K562 (cell line): ENCODE measurements at regions not wholly inside any gene's neighbourhood (a gene's known extent, or its start where the extent isn't known, plus 50 kb on each side); places are given as distances from the start of the nearest gene placed in this dataset.
A peak's percentile ranks its signal among the peaks of the same experiment; 100 is the strongest.

Experiments
- ATAC-seq: fragments of 200-7000 bp; cut with Tn5 transposase; 3 replicates; pipeline ENCODE4 v1.9.1; 2020; ENCODE audit warnings: moderate library complexity
- BruUV-seq: library from RNA; stranded (reverse); fragments of 400-500 nt; replicated peaks from 2 replicates; lab custom pipeline; 2021; lab: Mats Ljungman, UMichigan
- CTCF ChIA-PET: fragments of 300-600 bp; formaldehyde crosslinking; extraction: SDS; loops from one replicate; lab custom pipeline; 2021; ENCODE audit warnings: low intra/inter-chr PET ratio; lab: Yijun Ruan, JAX
- POLR2A ChIA-PET: fragments of 300-600, 350-650 bp; sonication (Branson Sonifier 250); formaldehyde crosslinking; extraction: SDS; loops from one replicate; lab custom pipeline; 2021; ENCODE audit warnings: antibody characterized with exemption, inconsistent platforms; lab: Yijun Ruan, JAX
- DNase-seq, 4 experiments: peaks; one replicate each; pipeline versions ENCODE4 v3.0.0 to v3.0.0-alpha.2; 2011 to 2018; ENCODE audit warnings: low spot score in 3 of 4, mixed read lengths in 3 of 4; ENCODE audit errors: extremely low read depth in 1 of 4
- FAIRE-seq: peaks from 2 replicates; lab custom pipeline; 2011; peaks lifted over from hg19 to GRCh38; lab: Jason Lieb, UNC
- H2AFZ ChIP-seq: 2 replicates; pipeline ENCODE4 v1.6.0; 2011; ENCODE audit warnings: low read depth, low read length, control low read depth, inconsistent platforms
- H3K27ac ChIP-seq: fragments of 200-600 bp; 3 replicates; pipeline ENCODE4 v1.8.0; 2011; ENCODE audit warnings: low read depth, mild to moderate bottlenecking, control low read depth, inconsistent platforms, low read length, moderate library complexity, mixed read lengths; ENCODE audit errors: extremely low read depth
- H3K27me3 ChIP-seq, 2 experiments: fragments of 300-600 bp in 1 of 2; 2 replicates in 1 of 2; 3 replicates in 1 of 2; pipeline versions ENCODE4 v1.6.0 to v1.8.0; 2011; ENCODE audit warnings: inconsistent platforms in 2 of 2, low read length in 2 of 2, mild to moderate bottlenecking in 1 of 2, mixed read lengths in 1 of 2, moderate library complexity in 1 of 2; ENCODE audit not compliant: control insufficient read depth in 2 of 2, insufficient read depth in 2 of 2
- H3K36me3 ChIP-seq: fragments of 300-600 bp; 3 replicates; pipeline ENCODE4 v1.8.0; 2011; ENCODE audit warnings: mild to moderate bottlenecking, low read length, inconsistent platforms; ENCODE audit not compliant: control insufficient read depth, insufficient read depth
- H3K4me1 ChIP-seq, 2 experiments: fragments of 200-600 bp in 1 of 2; replicated peaks in 1 of 2; 2 replicates in 1 of 2; 3 replicates in 1 of 2; pipeline versions ENCODE4 v1.5.1 to v1.8.0; 2011; ENCODE audit warnings: inconsistent platforms in 2 of 2, low read length in 2 of 2, mild to moderate bottlenecking in 1 of 2, mixed read lengths in 1 of 2, moderate library complexity in 1 of 2; ENCODE audit not compliant: control insufficient read depth in 2 of 2, insufficient read depth in 2 of 2
- H3K4me2 ChIP-seq: 2 replicates; pipeline ENCODE4 v1.6.1; 2011; ENCODE audit warnings: low read length, control low read depth, inconsistent platforms, mixed read lengths; ENCODE audit not compliant: insufficient read depth
- H3K4me3 ChIP-seq: fragments of 200-600 bp; sonication (generic), shearing (Covaris generic); 2 replicates; pipeline ENCODE4 v1.5.1; 2016; ENCODE audit warnings: control low read depth, inconsistent platforms
- H3K79me2 ChIP-seq: fragments of 200-600 bp; 3 replicates; pipeline ENCODE4 v1.8.0; 2011; ENCODE audit warnings: low read length, inconsistent platforms; ENCODE audit not compliant: control insufficient read depth, insufficient read depth
- H3K9ac ChIP-seq, 2 experiments: 2 replicates each; pipeline versions ENCODE4 v1.6.0 to v1.6.1; 2011; ENCODE audit warnings: low read depth in 2 of 2, low read length in 2 of 2, control low read depth in 1 of 2, inconsistent platforms in 1 of 2, mild to moderate bottlenecking in 1 of 2, mixed read lengths in 1 of 2; ENCODE audit not compliant: insufficient read depth in 1 of 2
- H3K9me1 ChIP-seq: one replicate; pipeline ENCODE4 v1.6.0; 2011; ENCODE audit warnings: inconsistent platforms, mild to moderate bottlenecking, low read length, moderate library complexity; ENCODE audit not compliant: control insufficient read depth, insufficient read depth
- H3K9me3 ChIP-seq: replicated peaks from 2 replicates; pipeline ENCODE4 v1.5.1; 2011; ENCODE audit warnings: low read depth, low read length, inconsistent platforms; ENCODE audit not compliant: control insufficient read depth, insufficient read depth
- H4K20me1 ChIP-seq: replicated peaks from 2 replicates; pipeline ENCODE4 v1.6.1; 2011; ENCODE audit warnings: low read length, inconsistent platforms, mixed read lengths; ENCODE audit not compliant: control insufficient read depth, insufficient read depth
- ARID1B ChIP-seq: fragments of 450-650 bp; IDR thresholded peaks from 2 replicates; pipeline ENCODE4 v1.6.1; 2016; ENCODE audit warnings: antibody characterized with exemption, mild to moderate bottlenecking, inconsistent platforms
- CBFA2T2 ChIP-seq: fragments of 450-650 bp; conservative IDR thresholded peaks from 2 replicates; pipeline ENCODE4 v1.6.1; 2017; ENCODE audit warnings: mild to moderate bottlenecking
- CC2D1A ChIP-seq: fragments of 450-650 bp; IDR thresholded peaks from 2 replicates; pipeline ENCODE4 v1.6.1; 2017; ENCODE audit warnings: mild to moderate bottlenecking
- ETV1 ChIP-seq: fragments of 450-650 bp; conservative IDR thresholded peaks from 2 replicates; pipeline ENCODE4 v1.6.1; 2016; ENCODE audit warnings: missing genetic modification characterization, control low read depth, low read depth, missing compliant biosample characterization
- FOXK1 ChIP-seq: sonication (generic); formaldehyde crosslinking; IDR thresholded peaks from 2 replicates; pipeline ENCODE4 v1.8.0; 2022; ENCODE audit warnings: missing genetic modification reagents, mild to moderate bottlenecking, borderline replicate concordance
- KDM1A ChIP-seq, 2 experiments: fragments of 450-650 bp; IDR thresholded peaks; 2 replicates each; pipeline ENCODE4 v1.6.1; 2016; ENCODE audit warnings: mild to moderate bottlenecking in 2 of 2
- KLF6 ChIP-seq: fragments of 250-450 bp; sonication (Bioruptor Pico); IDR thresholded peaks from 2 replicates; pipeline ENCODE4 v1.4.0; 2020; ENCODE audit warnings: mild to moderate bottlenecking, moderate library complexity, borderline replicate concordance
- MEIS2 ChIP-seq: fragments of 450-650 bp; IDR thresholded peaks from 2 replicates; pipeline ENCODE4 v1.6.1; 2014; ENCODE audit warnings: mild to moderate bottlenecking; ENCODE audit not compliant: partially characterized antibody
- RBM15 ChIP-seq: fragments of 200-400 bp; formaldehyde crosslinking; IDR thresholded peaks from 2 replicates; pipeline ENCODE4 v1.6.1; 2018; ENCODE audit warnings: mild to moderate bottlenecking, low read length, moderate library complexity; ENCODE audit not compliant: insufficient read depth
- RFX1 ChIP-seq: fragments of 450-650 bp; IDR thresholded peaks from 2 replicates; pipeline ENCODE4 v1.6.1; 2016; ENCODE audit warnings: mild to moderate bottlenecking, moderate library complexity
- SAFB ChIP-seq: fragments of 200-400 bp; formaldehyde crosslinking; IDR thresholded peaks from 2 replicates; pipeline ENCODE4 v1.6.1; 2017; ENCODE audit warnings: low read depth, low read length, borderline replicate concordance
- ZBTB1 ChIP-seq: sonication (generic); formaldehyde crosslinking; IDR thresholded peaks from 2 replicates; pipeline ENCODE4 v1.8.1; 2023; ENCODE audit warnings: missing genetic modification reagents, low read depth, mild to moderate bottlenecking, borderline replicate concordance
- ZBTB8A ChIP-seq: fragments of 450-650 bp; IDR thresholded peaks from 2 replicates; pipeline ENCODE4 v1.6.1; 2018; ENCODE audit warnings: mild to moderate bottlenecking, moderate library complexity; ENCODE audit not compliant: partially characterized antibody
- ZNF551 ChIP-seq: fragments of 250-450 bp; sonication (Bioruptor Pico); IDR thresholded peaks from 2 replicates; pipeline ENCODE4 v1.5.0; 2021; ENCODE audit warnings: mild to moderate bottlenecking, moderate library complexity
- ZNF717 ChIP-seq: fragments of 250-450 bp; sonication (Bioruptor Pico); IDR thresholded peaks from 2 replicates; pipeline ENCODE4 v1.5.0; 2021
- ZSCAN29 ChIP-seq: fragments of 450-650 bp; IDR thresholded peaks from 2 replicates; pipeline ENCODE4 v1.6.1; 2017
- WGBS: fragments of 100-300 bp; shearing (Covaris generic); methylation state at CpG from one replicate; pipeline ENCODE4 v1.1.6; 2016; ENCODE audit warnings: low coverage, mixed read lengths; ENCODE audit not compliant: insufficient coverage; ENCODE audit errors: missing lambda C conversion rate; 5-methylcytosine and 5-hydroxymethylcytosine counted together
- in situ Hi-C: fragments of 300-500 bp; cut with MboI; formaldehyde crosslinking; loops from 4 replicates; pipeline ENCODE4 v1.15.0; 2018; ENCODE audit warnings: inconsistent platforms, mixed read lengths
- intact Hi-C: fragments of 100-400 bp; cut with micrococcal nuclease; formaldehyde crosslinking; loops from 2 replicates; pipeline ENCODE4 v1.14.2; 2022
- TF ChIP-seq, protein P1 (sequence below): fragments of 450-650 bp; formaldehyde crosslinking; IDR thresholded peaks from 2 replicates; pipeline ENCODE4 v1.4.0; 2020; ENCODE audit warnings: mild to moderate bottlenecking, mixed read lengths
- TF ChIP-seq, protein P2 (sequence below), 2 experiments: fragments of 450-650 bp; conservative IDR thresholded peaks; 2 replicates each; pipeline ENCODE4 v1.6.1; 2017; ENCODE audit warnings: mild to moderate bottlenecking in 2 of 2, moderate library complexity in 2 of 2
- TF ChIP-seq, protein P3 (sequence below): sonication (generic); formaldehyde crosslinking; IDR thresholded peaks from 2 replicates; pipeline ENCODE4 v1.8.1; 2023; ENCODE audit warnings: mild to moderate bottlenecking, missing genetic modification reagents

DNA sequence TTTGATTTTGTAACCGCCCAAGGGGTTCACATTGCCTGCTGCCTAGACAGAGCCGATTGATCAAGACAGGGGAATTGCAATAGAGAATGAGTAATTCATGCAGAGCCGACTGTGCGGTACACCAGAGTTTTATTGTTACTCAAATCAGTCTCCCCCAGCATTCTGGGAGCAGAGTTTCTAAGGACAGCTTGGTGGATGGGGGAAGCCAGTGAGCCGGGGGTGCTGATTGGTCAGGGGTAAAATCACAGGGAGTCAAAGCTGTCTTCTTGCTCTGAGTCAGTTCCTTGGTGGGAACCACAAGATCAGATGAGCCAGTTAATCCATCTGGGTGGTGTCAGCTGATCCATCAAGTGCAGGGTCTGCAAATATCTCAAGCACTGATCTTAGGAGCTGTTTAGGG is 60.0 kb upstream of the EZR start:
- Histone ChIP-seq H3K4me3 (no peak overlapping the region), H3K9me3 (0 out of 2 replicates have a peak, but pooled peaks cover 8% of the 10 kb centered on the region), H3K36me3 (no peaks in the 10 kb centered on the region), H4K20me1 (no peaks in the 10 kb centered on the region), H3K4me1 (peaks cover 5 to 22% of the 10 kb centered on the region in 2 experiments; a peak in 4 of 5 replicates), H3K27ac (no peak overlapping the region), H3K79me2 (no peaks in the 10 kb centered on the region), H2AFZ (no peak overlapping the region), H3K4me2 (no peak overlapping the region), H3K9ac (no peak overlapping the region), H3K27me3 (no peaks in the 10 kb centered on the region), H3K9me1 (no peaks in the 10 kb centered on the region)
- WGBS = 78% methylated on average over 5 of the region's 5 CpGs
- FAIRE-seq (no peak), DNase-seq (peak in 1 of 4 experiments; percentile 39), ATAC-seq (no peak)
- POLR2A ChIA-PET = interaction anchor here (1.1 kb wide), 1 partner anchor 9 kb away, joined by 4 read pairs; no protein-coding TSS in a partner anchor
- intact Hi-C loops (no loop called here), in situ Hi-C loops (no loop called here)
- no TSS peak for BruUV-seq
- CTCF ChIA-PET = no interaction called here
- TF ChIP-seq, protein P1, sequence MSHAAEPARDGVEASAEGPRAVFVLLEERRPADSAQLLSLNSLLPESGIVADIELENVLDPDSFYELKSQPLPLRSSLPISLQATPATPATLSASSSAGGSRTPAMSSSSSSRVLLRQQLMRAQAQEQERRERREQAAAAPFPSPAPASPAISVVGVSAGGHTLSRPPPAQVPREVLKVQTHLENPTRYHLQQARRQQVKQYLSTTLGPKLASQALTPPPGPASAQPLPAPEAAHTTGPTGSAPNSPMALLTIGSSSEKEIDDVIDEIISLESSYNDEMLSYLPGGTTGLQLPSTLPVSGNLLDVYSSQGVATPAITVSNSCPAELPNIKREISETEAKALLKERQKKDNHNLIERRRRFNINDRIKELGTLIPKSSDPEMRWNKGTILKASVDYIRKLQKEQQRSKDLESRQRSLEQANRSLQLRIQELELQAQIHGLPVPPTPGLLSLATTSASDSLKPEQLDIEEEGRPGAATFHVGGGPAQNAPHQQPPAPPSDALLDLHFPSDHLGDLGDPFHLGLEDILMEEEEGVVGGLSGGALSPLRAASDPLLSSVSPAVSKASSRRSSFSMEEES (CRISPR knock-in tag) = no peak
- TF ChIP-seq ZBTB1 (CRISPR knock-in tag) (no peak), SAFB (no peak), FOXK1 (CRISPR knock-in tag) (no peak), ZBTB8A (no peak), ARID1B (peak; percentile 20; the same call in 1 of the 2 replicates), KLF6 (CRISPR knock-in tag) (no peak), RFX1 (no peak), KDM1A (IDR thresholded peaks at IDR 0.05) (peak in 1 of 2 experiments; percentile 24; a peak in 1 of 4 replicates), RBM15 (no peak), ZNF551 (no peak), MEIS2 (peak; percentile 45), ZSCAN29 (no peak), CC2D1A (peak; percentile 50; the same call in 1 of the 2 replicates), ETV1 (tag) (no peak), ZNF717 (CRISPR knock-in tag) (no peak), CBFA2T2 (0 out of 2 replicates have a peak, but pooled peaks have one; percentile 15)
- TF ChIP-seq, protein P2, sequence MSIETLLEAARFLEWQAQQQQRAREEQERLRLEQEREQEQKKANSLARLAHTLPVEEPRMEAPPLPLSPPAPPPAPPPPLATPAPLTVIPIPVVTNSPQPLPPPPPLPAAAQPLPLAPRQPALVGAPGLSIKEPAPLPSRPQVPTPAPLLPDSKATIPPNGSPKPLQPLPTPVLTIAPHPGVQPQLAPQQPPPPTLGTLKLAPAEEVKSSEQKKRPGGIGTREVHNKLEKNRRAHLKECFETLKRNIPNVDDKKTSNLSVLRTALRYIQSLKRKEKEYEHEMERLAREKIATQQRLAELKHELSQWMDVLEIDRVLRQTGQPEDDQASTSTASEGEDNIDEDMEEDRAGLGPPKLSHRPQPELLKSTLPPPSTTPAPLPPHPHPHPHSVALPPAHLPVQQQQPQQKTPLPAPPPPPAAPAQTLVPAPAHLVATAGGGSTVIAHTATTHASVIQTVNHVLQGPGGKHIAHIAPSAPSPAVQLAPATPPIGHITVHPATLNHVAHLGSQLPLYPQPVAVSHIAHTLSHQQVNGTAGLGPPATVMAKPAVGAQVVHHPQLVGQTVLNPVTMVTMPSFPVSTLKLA (conservative IDR thresholded peaks at IDR 0.05) = no peak
- TF ChIP-seq, protein P3, sequence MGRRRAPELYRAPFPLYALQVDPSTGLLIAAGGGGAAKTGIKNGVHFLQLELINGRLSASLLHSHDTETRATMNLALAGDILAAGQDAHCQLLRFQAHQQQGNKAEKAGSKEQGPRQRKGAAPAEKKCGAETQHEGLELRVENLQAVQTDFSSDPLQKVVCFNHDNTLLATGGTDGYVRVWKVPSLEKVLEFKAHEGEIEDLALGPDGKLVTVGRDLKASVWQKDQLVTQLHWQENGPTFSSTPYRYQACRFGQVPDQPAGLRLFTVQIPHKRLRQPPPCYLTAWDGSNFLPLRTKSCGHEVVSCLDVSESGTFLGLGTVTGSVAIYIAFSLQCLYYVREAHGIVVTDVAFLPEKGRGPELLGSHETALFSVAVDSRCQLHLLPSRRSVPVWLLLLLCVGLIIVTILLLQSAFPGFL (CRISPR knock-in tag) = no peak
